Hepatocyte (in vitro differentiated cells): ENCODE measurements at regions not wholly inside any gene's neighbourhood (a gene's known extent, or its start where the extent isn't known, plus 50 kb on each side); places are given as distances from the start of the nearest gene placed in this dataset.
"Not testable (repeated sequence)": the region's sequence is repeated elsewhere in the genome, so short reads cannot be mapped to it uniquely, and the experiment has no call there.

Experiments
- DNase-seq: peaks from one replicate; pipeline ENCODE4 v3.0.0-alpha.2; 2016; ENCODE audit warnings: low spot score
- H2AFZ ChIP-seq: fragments of 200-600 bp; sonication (generic); 2 replicates; pipeline ENCODE4 v1.6.0; 2016; ENCODE audit warnings: antibody characterized with exemption, mild to moderate bottlenecking
- H3K27ac ChIP-seq: fragments of 200-600 bp; sonication (generic); 2 replicates; pipeline ENCODE4 v1.5.1; 2016; ENCODE audit warnings: mild to moderate bottlenecking
- H3K27me3 ChIP-seq: fragments of 200-600 bp; sonication (generic); 2 replicates; pipeline ENCODE4 v1.6.1; 2016
- H3K36me3 ChIP-seq: fragments of 200-600 bp; sonication (generic); replicated peaks from 2 replicates; pipeline ENCODE4 v1.5.1; 2016; ENCODE audit warnings: low read depth; ENCODE audit not compliant: insufficient read depth
- H3K4me1 ChIP-seq: fragments of 200-600 bp; sonication (generic); 2 replicates; pipeline ENCODE4 v1.5.1; 2016; ENCODE audit warnings: mild to moderate bottlenecking, moderate library complexity; ENCODE audit not compliant: insufficient read depth
- H3K4me2 ChIP-seq: fragments of 200-600 bp; sonication (generic); 2 replicates; pipeline ENCODE4 v1.6.0; 2016
- H3K4me3 ChIP-seq: fragments of 200-600 bp; sonication (generic); 2 replicates; pipeline ENCODE4 v1.5.1; 2016; ENCODE audit warnings: mild to moderate bottlenecking
- H3K79me2 ChIP-seq: fragments of 200-600 bp; sonication (generic); 2 replicates; pipeline ENCODE4 v1.6.0; 2017; ENCODE audit warnings: mild to moderate bottlenecking
- H3K9me2 ChIP-seq: fragments of 200-600 bp; sonication (generic); replicated peaks from 2 replicates; pipeline ENCODE4 v1.6.0; 2017; ENCODE audit warnings: mild to moderate bottlenecking; ENCODE audit not compliant: insufficient read depth
- H3K9me3 ChIP-seq: fragments of 200-600 bp; sonication (generic); 2 replicates; pipeline ENCODE4 v1.5.1; 2016; ENCODE audit warnings: low read depth, mild to moderate bottlenecking
- H4K20me1 ChIP-seq: fragments of 200-600 bp; sonication (generic); 2 replicates; pipeline ENCODE4 v1.6.0; 2016; ENCODE audit warnings: mild to moderate bottlenecking; ENCODE audit not compliant: insufficient read depth, poor library complexity, severe bottlenecking
- WGBS: methylation state at CpG from one replicate; pipeline ENCODE4 v1.1.6; 2016; ENCODE audit warnings: low lambda C conversion rate; ENCODE audit errors: missing lambda C conversion rate; 5-methylcytosine and 5-hydroxymethylcytosine counted together

DNA sequence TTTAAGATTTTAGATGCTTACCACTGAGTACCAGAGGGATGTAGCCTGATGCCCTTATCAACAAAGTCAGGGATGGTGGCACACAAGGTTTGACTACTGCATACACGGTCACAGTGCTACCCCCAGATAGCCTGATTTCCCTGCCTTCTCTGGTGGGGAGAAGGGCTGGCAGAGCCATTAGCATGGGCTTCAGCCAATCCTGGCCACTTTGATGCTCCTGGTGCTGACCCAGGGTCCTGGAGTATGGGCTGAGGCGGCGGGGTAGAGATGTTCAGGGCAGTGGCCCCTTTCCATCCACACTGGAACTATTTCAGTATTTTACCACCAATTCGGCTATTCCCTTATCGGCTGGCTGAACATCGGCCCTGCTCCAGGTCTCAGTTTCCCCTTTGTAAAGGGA is 83.2 kb downstream of the POTEB3 start:
- H3K27me3 ChIP-seq, H4K20me1 ChIP-seq, H2AFZ ChIP-seq, H3K4me2 ChIP-seq, H3K4me1 ChIP-seq, H3K36me3 ChIP-seq, DNase-seq, H3K79me2 ChIP-seq, H3K9me3 ChIP-seq, H3K27ac ChIP-seq, H3K4me3 ChIP-seq, H3K9me2 ChIP-seq: not testable (repeated sequence)
- 54% methylated on average over 3 of the region's 6 CpGs for WGBS

DNA sequence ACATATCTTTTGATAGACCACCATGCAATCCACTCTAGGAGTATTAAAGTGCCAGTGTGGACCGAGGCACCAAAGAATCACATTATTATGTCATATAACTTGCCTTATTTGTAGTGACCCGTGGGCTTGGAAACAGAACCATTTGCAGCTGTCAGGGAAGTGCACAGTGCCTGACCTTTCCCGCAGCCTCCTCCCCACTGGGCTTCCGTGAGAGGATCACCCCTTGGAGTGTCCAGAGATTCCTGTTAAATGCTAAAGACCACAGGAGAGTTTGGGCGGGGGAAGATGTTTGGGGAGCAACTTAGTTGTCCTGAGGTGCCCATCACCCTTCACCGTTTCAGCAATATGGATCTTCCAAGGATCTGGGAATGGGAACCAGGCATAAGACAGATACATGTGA is 84.4 kb downstream of the POTEB3 start:
- H3K4me3 ChIP-seq, H3K79me2 ChIP-seq, H3K27ac ChIP-seq, H3K4me1 ChIP-seq, H2AFZ ChIP-seq, H3K9me2 ChIP-seq, H3K9me3 ChIP-seq, H3K27me3 ChIP-seq, H3K36me3 ChIP-seq, DNase-seq, H3K4me2 ChIP-seq, H4K20me1 ChIP-seq: not testable (repeated sequence)
- WGBS: 59% methylated on average over 5 of the region's 6 CpGs

DNA sequence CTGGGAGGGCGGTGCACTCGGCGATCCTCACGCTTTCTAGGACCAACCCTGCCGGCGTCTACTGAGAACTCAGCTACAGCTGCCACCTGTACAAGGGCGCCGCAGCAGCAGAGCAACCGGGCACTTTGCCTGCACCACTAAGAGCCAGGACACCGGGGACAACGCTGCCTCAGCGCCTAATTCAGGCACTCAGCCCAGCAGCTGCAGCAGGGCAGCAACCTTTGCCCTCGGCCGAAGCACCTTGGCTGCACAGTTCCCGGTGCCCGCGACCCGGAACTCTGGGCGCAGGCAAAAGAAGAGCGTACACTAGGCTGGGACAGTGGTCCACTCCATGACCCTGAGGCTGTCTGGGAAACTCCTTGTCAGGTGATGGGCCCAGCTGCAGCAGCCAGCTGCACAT is 85.7 kb downstream of the POTEB3 start:
- H3K36me3 ChIP-seq, DNase-seq, H3K4me1 ChIP-seq, H2AFZ ChIP-seq, H3K9me2 ChIP-seq, H3K27me3 ChIP-seq, H4K20me1 ChIP-seq, H3K9me3 ChIP-seq, H3K4me2 ChIP-seq, H3K79me2 ChIP-seq, H3K4me3 ChIP-seq, H3K27ac ChIP-seq: not testable (repeated sequence)
- WGBS: 98% methylated on average over 6 of the region's 20 CpGs

DNA sequence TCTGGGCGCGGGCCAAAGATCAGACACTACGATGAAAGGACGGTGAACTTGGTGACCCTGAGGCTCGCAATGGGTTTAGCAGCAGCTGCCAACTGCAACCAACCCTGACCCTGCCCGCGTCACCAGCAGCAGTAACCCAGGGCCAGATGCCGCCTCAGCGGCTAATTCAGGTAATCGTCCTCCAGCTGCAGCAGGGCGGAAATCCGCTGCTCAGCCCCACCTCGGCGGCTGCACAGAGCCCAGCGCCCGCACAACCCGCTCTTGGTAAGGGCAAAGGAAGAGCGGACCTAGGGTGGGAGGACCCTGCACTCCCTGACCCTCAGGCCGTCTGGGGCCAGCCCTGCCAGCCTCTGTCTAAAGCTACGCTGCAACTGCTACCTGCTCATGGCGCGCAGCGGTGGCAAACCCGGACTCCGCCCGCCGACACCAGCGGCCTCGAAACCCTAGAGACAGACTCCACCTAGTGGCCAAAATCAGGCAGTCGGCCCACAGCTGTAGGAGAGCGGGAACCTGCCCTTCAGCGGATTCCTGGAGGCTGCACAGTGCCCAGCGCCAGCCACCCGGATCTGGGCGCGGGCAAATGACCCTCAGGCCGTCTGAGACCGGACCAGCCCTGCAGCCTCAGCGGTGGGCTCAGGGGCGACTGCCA is 87.5 kb downstream of the POTEB3 start:
- H3K9me2 ChIP-seq, H3K27ac ChIP-seq, H2AFZ ChIP-seq, H3K4me3 ChIP-seq, DNase-seq, H3K4me2 ChIP-seq, H3K79me2 ChIP-seq, H4K20me1 ChIP-seq, H3K9me3 ChIP-seq, H3K36me3 ChIP-seq, H3K4me1 ChIP-seq, H3K27me3 ChIP-seq: not testable (repeated sequence)
- WGBS: no CpG with 5 or more reads among the region's 40 CpGs

DNA sequence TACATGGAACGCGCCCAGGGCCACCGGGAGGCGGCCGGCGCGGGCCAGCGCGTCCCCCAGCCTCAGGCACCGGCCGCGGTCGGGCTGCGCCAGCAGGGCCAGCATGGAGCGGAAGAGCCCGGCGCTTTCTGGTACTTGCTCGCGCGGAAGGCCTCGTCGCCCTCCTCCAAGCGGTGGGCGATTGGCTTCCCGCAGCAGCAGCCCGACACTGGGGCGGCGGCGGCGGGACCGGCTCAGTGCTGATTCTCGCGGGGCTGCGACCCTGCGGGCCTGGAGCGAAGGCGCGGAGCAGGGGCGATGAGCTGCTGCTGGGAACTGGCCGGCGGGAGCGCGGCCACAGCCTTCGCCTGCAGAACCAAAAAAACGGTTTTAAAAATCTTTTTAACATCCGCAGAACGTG is 95.3 kb downstream of the POTEB3 start:
- not testable (repeated sequence) for DNase-seq, H3K36me3 ChIP-seq, H3K4me2 ChIP-seq, H3K4me1 ChIP-seq, H3K79me2 ChIP-seq, H4K20me1 ChIP-seq, H3K4me3 ChIP-seq, H3K27ac ChIP-seq, H3K9me3 ChIP-seq, H2AFZ ChIP-seq, H3K9me2 ChIP-seq, H3K27me3 ChIP-seq
- WGBS: 92% methylated on average over 12 of the region's 47 CpGs

DNA sequence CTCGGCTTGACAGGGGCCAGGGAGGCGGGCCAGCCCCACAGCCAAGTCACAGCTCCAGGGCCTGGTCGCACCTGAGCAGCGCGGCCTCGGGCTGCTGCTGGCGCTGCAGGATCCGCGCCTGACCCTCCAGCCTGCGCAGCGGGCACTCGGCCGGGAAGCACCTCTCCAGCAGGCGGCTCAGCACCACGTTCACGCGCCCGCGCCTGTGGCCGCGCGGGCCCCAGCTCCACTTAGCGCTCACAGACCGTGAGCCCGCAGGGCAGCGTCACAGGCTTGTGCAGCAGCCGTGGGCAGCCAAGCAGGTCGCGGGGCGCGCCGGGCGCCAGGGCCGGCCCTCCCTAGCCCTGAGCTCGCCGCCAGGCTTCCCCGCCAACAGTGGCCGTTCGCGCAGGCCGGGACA is 95.8 kb downstream of the POTEB3 start:
- H3K9me2 ChIP-seq, H3K4me3 ChIP-seq, DNase-seq, H3K79me2 ChIP-seq, H3K27ac ChIP-seq, H3K4me1 ChIP-seq, H2AFZ ChIP-seq, H3K9me3 ChIP-seq, H3K4me2 ChIP-seq, H4K20me1 ChIP-seq, H3K27me3 ChIP-seq, H3K36me3 ChIP-seq: not testable (repeated sequence)
- no CpG with 5 or more reads among the region's 41 CpGs for WGBS

DNA sequence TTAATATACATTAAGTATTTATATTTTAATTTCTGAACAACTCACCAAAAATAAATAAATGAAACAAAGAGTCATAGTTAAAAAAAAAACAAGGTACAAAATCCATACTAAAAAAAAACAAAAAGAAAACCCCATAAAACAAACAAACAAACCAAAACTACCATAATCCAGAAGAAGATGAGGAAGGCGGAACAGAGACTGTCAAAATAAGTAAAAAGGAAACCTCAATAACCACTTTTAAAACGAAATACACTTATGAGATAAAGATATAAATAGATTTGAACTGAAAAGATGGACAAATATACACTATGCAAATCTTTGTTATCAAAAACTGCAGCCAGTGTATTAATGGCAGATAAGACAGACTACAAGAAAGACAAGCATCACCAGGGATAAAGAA is 103.3 kb downstream of the POTEB3 start:
- not testable (repeated sequence) for H3K79me2 ChIP-seq, H3K9me3 ChIP-seq, H3K27me3 ChIP-seq, H3K36me3 ChIP-seq, H3K4me3 ChIP-seq, H4K20me1 ChIP-seq, H3K4me2 ChIP-seq, H2AFZ ChIP-seq, H3K27ac ChIP-seq, H3K9me2 ChIP-seq, H3K4me1 ChIP-seq, DNase-seq
- WGBS: no CpG with 5 or more reads among the region's 2 CpGs

DNA sequence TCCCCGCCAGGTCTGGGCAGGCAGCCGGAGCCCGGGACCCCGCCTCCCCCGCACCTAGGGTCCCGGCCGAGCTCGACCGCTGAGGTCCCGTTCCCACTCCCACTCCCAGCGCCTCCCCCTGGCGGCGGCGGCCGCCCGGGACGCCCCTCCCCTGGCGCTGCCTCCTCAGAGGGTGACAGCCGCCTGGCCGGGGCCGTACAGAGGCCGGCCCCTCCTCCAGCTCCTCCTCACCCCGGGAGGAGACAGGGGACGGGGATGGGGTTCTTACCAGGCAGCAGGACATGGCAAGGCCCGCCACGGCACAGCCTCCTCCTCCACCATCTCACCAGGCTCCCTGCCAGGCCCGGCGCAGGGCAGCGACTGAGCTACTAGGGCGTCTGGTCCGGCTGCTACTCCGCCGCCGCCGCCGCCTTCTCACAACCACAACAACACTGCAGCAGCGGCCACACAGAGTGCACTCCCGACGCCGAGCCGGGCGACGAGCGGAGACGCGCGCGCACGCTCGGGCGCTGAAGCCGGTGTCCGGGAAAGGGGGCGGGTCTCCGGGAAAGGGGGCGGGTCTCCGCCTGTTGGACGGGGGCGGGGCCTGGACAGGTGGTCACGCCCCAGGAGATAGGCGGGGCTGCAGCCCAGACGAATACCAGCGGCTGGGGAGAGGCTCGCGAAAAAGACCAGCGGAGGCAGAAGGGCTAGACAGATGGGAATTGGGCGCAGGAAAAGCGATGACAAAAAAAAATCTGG is 115.4 kb downstream of the POTEB3 start:
- not testable (repeated sequence) for H3K36me3 ChIP-seq, DNase-seq, H3K9me3 ChIP-seq, H3K27me3 ChIP-seq, H3K9me2 ChIP-seq, H2AFZ ChIP-seq, H4K20me1 ChIP-seq, H3K4me2 ChIP-seq, H3K4me3 ChIP-seq, H3K4me1 ChIP-seq, H3K27ac ChIP-seq, H3K79me2 ChIP-seq
- 90% methylated on average over 9 of the region's 68 CpGs for WGBS

DNA sequence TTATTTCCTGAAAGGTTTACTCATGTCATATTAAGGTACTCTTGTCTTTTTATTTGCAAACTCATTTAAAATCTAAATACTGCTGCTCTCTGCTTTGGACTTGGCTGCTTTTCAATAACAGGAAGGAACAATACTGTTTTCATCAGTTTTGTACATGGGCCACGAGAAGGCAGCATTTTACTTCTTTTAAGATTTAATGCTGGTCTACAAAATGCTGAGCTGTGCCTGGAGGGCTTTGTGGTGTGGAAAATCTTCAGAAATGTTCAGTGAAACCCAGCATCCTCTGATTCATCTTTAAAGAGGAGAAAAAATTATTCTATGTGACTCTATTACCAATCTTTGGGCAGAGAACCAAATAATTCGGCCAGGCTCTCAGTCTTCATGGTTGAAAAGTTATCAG is 155.9 kb downstream of the POTEB3 start:
- H3K79me2 ChIP-seq, DNase-seq, H2AFZ ChIP-seq, H3K4me1 ChIP-seq, H3K9me3 ChIP-seq, H3K9me2 ChIP-seq, H3K27ac ChIP-seq, H3K4me3 ChIP-seq, H3K27me3 ChIP-seq, H3K36me3 ChIP-seq, H3K4me2 ChIP-seq, H4K20me1 ChIP-seq: not testable (repeated sequence)
- WGBS: 39% methylated on average over 1 of the region's 2 CpGs
